HG03439 (cell line): ENCODE measurements at regions not wholly inside any gene's neighbourhood (a gene's known extent, or its start where the extent isn't known, plus 50 kb on each side); places are given as distances from the start of the nearest gene placed in this dataset.

Experiments used
- ATAC-seq: cut with Tn5 transposase; IDR thresholded peaks from one replicate; pipeline ENCODE4 v1.9.1; 2021; ENCODE audit warnings: mild to moderate bottlenecking, moderate library complexity; ENCODE audit not compliant: unreplicated experiment

DNA sequence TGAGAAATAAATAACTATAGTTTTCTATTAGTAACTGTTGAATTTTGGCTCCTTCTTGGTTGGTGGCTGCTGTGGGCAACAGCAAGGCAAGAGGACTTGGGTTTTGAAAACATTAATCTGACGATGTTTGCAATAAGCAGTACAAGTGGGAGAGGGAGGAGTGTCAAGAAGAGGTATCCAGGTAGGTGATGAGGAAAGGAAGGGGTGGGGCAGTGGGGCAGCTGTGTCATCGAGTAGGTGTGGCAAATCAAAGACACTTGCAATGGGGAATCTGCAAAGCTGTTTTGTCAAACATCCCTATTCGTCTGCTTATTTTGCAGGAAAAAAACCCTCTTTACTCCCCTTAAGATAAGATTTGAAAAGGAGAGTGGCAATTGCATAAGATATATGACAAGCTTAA lies 171.9 kb upstream of the MAP3K7 start:
- no peak for ATAC-seq

DNA sequence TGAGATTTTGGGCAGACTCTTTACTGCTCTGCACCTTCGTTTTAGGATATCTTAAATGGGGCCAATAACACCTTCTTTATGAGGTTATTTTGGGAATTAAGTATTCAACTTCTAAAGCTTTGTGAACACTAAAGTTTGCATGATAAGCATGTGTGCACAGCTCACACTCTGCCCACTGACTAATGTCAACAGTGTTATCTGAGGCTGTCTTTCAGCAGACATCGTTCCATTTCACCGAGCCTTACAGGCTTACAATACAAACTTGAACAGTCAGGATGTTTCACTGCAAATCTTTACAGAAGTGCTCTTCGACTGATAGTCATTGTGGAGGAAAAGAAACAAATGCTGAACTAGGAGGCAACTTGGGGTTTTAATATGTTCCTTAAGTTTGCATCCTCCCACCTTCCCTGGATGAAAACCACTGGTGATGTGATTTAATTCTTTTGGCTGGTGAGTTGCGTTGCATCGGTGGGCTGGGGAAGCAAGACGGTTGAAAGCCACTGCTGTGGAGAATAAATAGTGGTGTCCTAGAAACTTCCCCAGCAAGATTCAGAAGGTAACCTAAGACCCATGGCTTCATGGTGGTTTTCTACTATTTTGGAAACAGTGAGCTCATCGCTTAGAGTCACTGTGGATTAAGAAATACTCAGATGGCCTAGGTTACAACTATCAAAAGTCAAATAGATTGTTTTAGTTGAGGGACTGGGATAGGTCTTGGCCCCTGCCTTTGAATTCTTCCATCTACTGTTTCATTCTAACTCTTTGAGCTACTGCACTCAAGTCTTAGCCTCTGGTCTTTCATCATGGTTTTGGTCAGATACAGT lies 167.2 kb upstream of the MAP3K7 start:
- no peak for ATAC-seq

DNA sequence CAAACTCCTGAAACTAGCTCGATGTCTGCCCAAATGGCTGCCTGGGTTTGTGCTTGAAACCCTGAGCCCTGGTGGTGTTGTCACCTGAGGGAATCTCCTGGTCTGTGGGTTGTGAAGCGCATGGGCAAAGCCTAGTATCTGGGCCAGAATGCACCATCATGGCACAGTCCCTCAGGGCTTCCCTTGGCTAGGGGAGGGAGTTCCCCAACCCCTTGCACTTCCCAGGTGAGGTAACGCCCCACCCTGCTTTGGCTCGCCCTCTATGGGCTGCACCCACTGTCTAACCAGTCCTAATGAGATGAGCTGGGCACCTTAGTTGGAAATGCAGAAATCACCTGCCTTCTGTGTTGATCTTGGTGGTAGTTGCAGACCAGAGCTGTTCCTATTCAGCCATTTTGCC lies 152.9 kb upstream of the MAP3K7 start:
- ATAC-seq = no peak

DNA sequence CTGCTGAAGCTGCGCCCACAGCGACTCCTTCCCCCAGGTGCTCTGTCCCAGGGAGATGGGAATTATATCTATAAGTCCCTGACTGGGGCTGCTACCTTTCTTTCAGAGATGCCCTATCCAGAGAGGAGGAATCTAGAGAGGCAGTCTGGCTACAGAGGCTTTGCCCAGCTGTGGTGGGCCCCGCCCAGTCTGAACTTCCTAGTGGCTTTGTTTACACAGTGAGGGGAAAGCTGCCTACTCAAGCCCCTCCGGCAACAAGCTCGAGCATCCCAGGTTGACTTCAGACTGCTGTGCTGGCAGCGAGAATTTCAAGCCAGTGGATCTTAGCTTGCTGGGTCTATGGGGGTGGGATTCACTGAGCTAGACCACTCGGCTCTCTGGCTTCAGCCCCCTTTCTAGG lies 152.5 kb upstream of the MAP3K7 start:
- ATAC-seq = no peak

DNA sequence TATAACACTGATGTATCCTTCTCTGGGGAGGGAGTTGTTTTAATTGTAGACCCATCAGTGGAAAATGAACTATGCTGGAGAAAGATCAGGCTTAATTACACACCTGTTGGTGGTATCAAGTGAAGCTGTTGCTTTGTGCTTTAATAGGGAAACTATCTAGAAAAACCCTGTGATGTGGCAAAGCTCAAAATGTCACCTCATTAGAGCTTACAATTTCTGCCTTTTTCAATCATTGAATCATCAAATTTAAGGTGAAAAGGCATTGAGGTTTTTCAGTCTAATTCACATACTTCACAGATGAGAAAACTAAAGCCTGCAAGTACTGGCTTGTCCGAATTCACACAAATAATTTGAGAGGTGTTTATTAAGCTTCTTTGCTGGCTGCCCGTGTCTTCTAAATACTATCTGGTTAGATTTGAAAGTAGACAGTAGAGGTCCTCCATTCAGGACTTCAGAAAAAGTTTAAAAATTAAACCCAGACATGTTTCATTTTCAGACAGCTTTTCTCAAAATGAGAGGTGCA lies 143.3 kb upstream of the MAP3K7 start:
- ATAC-seq = peak; percentile 78

DNA sequence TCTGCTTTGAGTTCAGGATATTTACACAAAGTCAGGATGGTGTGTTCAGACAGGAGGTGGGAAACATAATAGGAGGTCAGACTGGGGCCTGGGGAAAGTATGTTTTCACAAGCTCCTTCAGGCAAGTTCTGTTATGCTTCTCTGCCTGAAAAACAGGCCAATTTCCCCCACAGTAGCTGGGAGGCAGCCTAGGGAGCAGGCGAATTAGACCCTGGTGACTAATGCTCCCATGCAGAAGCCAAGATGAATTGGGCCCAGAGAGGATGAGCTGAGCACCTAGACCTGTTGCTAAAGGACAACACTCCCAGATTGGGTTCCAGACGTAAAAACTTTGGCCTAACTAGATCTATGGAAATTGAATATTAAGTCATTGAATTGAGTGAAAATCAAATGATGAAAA lies 142.2 kb upstream of the MAP3K7 start:
- ATAC-seq = no peak

DNA sequence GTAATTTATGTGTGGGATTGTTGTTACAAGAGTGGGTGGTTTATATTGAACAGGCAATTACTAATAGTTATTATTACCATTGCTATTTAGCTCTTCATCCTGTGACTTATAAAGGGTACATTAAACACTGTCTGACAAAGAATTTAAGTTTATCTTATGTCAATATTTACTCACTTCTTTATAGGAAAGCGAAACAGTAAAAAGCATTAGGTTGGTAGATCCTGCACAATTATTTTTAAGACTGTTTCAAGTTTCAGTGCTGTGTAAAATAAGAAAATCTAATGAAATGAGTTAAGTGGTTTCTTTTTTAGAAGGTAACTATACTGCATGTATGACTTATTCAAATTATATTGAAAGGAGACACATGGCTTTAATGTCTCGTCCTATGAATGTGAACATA lies 135.8 kb upstream of the MAP3K7 start:
- ATAC-seq = no peak

DNA sequence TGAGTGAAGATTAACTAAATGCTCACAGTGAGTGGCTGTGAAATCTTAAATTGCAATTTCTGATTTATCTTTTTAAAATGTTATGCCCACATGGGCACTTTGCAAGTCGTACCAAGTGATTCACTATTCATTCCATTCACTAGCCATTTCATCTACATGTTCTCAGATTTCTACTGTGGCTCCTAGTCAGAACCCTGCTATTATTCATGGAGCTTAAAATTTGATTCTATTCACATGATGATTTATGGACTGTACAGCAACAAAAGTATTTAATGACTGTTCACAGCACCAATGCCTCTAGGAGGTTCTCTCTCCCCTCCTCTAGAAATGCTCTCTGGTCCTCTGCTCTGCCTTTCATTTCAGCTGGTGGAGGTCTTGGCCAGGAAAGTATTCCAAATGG lies 133.5 kb upstream of the MAP3K7 start:
- ATAC-seq = no peak

DNA sequence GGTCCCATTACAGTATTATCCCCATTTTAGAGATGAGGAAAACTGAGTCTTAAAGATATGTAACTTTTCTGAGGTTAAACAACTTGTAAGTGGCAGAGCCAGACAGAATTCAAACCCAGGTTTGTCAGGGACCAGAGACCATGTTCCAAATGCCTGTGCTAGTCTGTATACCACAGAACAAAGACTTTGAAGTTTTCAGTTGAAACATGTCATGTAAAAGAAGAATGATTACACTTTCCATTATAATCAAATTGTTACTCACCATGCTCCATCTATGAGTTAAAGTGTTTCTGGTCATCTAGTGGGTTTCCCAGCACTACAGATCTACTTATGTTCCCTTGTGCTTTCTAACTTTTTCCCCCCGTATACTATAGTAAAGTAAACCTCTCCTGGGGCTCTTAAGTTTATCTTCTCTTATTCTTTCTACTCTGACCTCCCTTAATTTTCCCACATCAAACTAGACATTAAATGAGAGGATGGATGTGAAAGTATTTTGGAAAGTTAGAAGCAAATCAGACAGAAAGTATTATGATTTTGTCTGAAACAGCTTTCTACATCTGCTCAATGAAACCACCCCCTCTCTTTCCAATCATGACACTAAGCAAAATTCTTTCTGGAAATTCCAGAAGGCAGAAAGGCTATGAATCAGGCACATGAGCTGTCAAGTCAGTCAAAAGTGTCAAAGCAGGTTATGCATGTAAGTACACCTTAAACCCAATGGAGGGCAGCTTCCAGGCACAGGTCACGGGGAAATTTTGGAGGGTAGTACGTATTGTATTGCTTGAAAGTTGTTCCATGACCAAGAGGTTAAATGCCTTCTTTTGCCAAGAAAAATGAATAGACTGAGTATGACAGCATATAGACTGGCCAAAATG lies 132.7 kb upstream of the MAP3K7 start:
- ATAC-seq = no peak

DNA sequence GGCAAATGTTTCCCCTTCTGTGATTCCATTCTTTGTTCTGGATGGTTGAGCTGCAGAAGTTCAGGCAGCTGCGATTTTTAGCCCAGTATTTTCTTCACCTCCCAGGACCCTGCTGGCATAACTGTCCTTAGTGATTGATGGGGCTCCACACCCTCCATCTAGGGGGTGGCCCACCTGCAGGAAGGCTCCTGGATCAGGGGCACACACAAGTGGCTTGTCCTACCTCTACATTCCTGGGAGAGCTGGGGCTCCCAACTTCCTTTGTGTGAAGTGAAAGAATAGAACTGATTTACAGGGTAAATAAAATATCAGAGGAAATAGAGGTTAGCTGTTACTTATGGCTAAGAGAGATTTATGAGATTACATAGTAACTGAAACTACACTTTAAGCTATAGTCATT lies 129.5 kb upstream of the MAP3K7 start:
- no peak for ATAC-seq

DNA sequence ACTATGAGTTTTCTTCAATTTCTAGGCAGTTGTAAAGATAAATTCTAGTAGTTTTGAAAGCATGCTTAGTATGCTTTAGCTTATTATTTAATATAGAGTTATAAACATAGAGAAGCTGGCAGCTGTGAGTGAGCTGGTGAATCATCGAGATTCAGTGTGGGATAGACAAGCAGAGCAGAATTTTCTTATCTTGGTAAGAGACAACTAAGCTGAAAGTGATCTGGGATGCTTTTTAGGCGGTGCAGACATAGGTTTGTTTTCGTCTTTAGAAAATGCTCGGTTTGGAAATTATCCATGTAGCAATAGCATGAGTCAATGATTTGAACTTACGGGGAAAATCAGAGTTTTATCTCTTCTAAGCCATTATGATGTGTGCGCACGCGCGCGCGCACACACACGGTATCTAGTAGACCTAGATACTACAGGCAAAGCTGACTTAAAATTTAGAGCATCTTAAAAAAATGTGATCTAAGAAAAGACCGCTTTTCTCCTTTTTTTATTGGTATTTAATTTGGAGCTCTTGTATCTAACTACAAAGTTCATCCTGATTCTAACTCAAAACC lies 128.3 kb upstream of the MAP3K7 start:
- ATAC-seq = no peak

DNA sequence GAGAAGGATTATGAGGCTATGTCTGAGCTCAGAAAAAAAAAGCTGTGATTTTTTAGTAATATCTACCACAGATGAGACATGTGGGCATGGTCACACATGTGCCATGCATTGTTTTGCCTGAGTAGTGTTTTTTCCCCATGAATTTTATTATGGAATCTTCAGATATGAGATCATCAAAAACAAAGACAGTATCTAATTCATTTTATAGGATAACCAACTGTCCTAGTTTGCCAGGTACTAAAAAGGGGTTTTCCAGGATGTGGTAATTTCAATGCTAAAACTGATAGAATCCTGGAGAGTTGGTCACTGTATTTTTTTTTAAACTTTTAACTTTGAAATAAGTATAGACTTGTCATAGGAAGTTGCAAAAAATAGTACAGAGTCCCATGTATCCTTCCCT lies 127.4 kb upstream of the MAP3K7 start:
- ATAC-seq = no peak

DNA sequence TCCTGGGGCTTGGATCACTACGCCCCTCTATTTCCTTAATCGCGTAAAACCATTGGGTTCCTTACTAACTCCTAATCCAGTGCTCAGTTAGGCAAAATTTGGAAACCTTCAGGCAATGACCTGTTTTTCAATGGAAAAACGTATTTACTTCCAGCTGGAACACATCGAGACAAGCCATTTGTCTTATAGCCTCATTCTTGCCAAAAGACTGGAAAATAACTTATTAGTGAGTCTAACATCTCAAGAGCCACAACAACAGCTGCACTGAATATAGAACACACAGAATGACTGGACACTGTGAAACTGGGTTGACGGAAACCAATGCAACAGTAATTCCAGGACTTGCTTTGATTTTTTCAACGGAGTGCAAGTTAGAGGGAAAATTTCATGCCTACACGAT lies 125.2 kb upstream of the MAP3K7 start:
- no peak for ATAC-seq

DNA sequence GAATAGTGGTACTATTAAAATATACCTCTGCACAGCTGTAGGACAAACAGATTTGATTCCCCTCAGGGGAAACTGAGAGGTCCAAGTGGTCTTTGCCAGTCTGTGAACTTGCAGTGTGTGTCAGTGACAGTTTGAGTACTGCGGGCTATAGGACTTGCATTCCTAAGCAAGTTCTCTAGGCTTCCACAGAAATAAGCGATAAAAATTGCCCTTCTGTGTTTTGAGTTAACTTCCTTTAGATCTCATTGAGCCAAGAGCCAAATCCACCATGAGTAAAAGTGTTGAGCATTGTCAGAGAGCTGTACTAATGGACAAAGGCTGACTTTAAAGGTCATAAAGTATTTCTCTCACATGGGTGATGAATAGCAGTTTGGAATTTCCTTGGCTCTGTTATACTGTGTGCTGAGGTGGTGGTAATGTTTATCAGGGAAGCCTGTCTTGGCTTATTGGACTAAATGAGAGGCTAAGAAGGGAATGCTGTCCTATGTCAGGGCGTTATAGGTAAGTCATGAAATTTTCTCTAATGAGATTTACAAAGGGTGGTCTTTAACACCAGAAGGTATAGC lies 122.6 kb upstream of the MAP3K7 start:
- ATAC-seq = no peak

DNA sequence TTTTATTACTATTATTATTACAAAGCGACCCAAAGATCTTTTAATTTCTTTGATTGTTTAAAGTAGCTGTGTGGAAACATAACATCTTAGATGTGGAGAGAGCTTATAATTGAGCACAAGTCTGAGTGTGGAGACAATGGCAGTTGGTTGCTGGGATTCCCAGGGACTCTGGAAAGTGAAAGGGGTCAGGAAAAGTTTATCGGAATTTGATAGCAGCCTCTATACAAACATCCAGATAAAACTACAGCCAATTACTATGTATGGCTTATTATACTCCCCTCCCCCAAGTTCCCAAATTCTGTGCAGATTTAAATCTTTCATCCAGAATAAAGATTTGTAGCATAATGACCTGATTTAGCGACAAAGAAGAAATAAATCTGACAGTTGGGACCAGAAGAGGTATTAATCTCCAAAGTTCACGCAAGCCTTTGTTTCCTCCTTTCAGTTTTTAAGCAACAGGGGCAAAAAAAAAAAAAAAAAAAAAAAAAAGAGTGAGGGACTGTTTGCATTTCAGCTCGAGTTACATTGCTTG lies 121.4 kb upstream of the MAP3K7 start:
- ATAC-seq = no peak

DNA sequence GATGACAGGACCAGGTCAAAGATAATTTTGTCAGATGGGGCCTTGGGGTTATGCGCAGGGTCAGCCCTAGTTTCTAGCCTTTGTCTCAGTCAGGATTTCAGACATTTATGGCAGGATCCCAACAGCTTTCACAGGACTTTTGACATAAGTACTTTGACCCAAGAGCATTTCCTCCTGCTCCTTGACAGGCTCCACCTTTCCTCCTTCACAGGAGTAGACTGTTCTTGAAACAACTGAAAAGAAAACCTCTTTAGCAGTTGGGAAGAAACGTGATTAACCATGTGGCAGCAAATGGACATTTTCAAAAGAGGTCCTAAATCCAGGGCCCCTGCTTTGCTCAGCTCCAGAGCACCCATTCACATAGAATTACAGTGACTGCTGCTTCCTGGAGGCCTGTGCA lies 120.4 kb upstream of the MAP3K7 start:
- no peak for ATAC-seq

DNA sequence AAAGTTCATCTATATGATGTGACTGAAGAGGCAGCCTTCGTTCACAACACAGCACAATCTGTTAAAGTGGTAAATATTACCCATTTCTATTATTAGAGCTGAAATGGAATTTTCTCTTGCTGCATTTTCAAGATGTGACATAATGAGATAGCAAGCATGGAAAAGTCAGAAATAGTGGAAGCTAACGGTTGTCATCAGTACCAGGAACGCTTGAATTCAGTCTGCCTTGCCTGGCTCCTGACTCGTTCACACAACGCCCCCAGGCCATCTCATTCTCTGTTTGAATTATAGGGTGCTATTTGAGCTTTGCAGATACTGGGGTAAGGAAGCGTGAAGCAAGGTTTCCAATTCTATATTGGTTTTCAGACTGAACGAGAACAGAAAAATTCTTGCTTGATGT lies 116.5 kb upstream of the MAP3K7 start:
- no peak for ATAC-seq

DNA sequence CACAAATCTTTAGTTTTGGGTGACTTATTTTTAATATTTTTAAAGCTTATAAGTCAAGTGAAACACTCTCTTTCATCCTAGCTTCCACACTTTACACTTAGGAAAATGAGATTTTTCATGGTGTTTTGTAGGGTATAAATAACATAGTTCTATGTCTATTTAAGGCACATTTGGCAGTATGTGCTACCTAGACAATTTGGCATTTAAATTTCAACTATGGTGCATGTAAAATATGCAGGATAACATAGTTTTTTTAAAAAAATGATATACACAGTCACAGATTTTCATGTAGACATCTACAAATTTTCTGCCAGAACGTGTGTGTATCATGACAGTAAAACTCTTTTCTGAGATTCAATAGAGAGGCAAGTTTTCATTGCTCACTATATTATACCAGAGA lies 115.1 kb upstream of the MAP3K7 start:
- ATAC-seq = no peak

DNA sequence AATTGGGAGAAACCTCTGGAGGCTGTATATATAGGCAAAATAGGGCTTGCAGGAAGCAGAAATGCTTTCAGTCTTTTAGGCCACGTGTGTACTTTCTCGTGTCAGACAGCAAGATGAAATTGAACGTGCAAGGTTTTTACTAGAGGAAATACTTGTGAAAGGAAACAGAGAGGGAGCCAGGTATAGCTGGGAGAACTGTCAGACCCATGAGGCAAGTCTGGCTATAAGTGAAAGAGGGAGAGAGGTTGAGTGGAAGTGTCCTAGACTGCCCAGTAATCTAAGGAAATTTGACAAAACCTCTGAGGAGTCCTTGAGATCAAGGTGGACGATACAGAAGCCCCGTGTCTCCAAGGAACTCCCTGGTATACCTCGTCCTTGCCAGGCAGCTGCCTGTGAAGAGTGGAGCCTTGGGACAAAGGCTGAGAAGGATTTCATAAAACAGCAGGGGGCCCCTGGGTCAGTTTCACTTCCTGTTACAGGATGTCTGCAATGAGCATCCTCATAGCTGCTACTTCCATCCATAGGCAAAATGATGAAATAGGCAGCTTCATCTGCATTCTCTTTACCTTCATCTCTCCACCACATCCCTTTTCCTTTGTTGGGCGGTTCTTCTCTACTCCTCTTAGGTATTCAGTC lies 114.4 kb upstream of the MAP3K7 start:
- ATAC-seq = peak; percentile 83

DNA sequence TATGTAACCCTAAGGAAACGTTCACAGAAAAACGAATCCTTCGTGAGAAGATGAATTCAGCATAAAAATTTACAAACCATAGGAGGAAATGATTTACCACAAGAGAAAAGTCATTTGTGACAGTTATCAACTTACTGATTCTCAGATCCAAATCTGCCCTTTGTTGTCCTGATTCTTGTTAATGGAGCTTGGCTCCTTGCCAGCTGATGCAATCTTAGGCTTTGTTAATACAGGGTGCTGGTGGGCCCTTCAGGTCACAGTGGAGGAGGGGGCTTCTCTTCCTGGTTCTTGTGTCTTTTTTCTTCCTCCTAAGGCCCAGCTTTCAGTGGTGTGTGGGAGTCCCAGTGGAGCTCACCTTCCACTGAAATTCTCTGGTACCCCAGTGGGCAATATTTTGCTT lies 108.4 kb upstream of the MAP3K7 start:
- ATAC-seq = no peak

DNA sequence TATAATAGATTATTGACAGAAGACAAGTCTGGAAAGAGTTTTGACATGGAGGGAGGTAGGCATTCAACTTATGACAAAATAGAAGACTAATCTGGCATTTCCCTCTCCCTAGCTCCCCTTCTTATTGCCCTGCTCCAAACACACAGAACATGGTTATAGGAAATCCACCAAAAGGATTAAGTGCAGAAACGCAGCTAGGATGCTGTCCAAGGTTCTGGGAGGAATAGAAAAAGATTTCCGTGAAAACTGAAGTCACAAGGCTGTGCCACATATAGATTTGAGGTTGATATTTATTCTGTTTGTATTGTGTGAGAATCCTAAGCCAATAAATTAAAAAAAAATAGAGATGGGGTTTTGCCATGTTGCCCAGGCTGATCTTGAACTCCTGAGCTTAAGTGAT lies 107.9 kb upstream of the MAP3K7 start:
- no peak for ATAC-seq
